ENCODE measurements at regions not wholly inside any gene's neighbourhood (a gene's known extent, or its start where the extent isn't known, plus 50 kb on each side); places are given as distances from the start of the nearest gene placed in this dataset.

GRCh38 chr9:758146-758545 lies 83.4 kb upstream of the DMRT1 start:
- 45% methylated on average over 5 of the region's 5 CpGs for WGBS (ENCODE audit: insufficient coverage, insufficient replicate concordance, low lambda C conversion rate, missing lambda C conversion rate)
- ChIA-PET CTCF (interaction anchor here (1.1 kb wide), 1 partner anchor 10 kb away, joined by 3 read pairs; no protein-coding TSS in a partner anchor), POLR2A (no interaction called here), RAD21 (ENCODE audit: unreplicated experiment) (no interaction called here), SMC1A (ENCODE audit: uncharacterized antibody, unreplicated experiment) (no interaction called here)
- H3K4me2 ChIP-seq (ENCODE audit: control insufficient read depth, insufficient read depth) = no peak overlapping the region
- intact Hi-C loops (cut with micrococcal nuclease; ENCODE audit: unreplicated experiment) = loop anchor here (5.0 kb wide), 1 partner anchor 131 kb away; no protein-coding TSS in a partner anchor
- H3K36me3 ChIP-seq (ENCODE audit: control insufficient read depth in 2 of 2, insufficient read depth in 2 of 2, low read length in 1 of 2) = no peaks in the 10 kb centered on the region
- H3K4me1 ChIP-seq (ENCODE audit: control insufficient read depth, insufficient read depth, low read length) = peaks cover 5% of the 10 kb centered on the region; the same call in 1 of the 2 replicates
- DNase-seq (ENCODE audit: low read depth, low spot score) = no peak
- H3K4me3 ChIP-seq = no peak overlapping the region
- no peaks in the 10 kb centered on the region for H4K20me1 ChIP-seq (ENCODE audit: control insufficient read depth, insufficient read depth)
- no peaks in the 10 kb centered on the region; a peak in 2 of 4 replicates for H3K27me3 ChIP-seq (replicated peaks in 1 of 2; ENCODE audit: control insufficient read depth in 2 of 2, insufficient read depth in 2 of 2, low read length in 1 of 2)
- ATAC-seq = no peak
- H3K27ac ChIP-seq (ENCODE audit: control insufficient read depth, insufficient read depth) = no peak overlapping the region
- BruUV-seq (replicated peaks) = no TSS peak
- H3K9me3 ChIP-seq (replicated peaks; ENCODE audit: control insufficient read depth, insufficient read depth, low read length) = no peaks in the 10 kb centered on the region
- no peak for FAIRE-seq
- no peaks in the 10 kb centered on the region for H3K79me2 ChIP-seq (ENCODE audit: control insufficient read depth, insufficient read depth, low read length)
- H3K9ac ChIP-seq (ENCODE audit: control insufficient read depth, insufficient read depth, low read length) = no peak overlapping the region
- in situ Hi-C loops (cut with MboI) = no loop called here
- H2AFZ ChIP-seq (ENCODE audit: control insufficient read depth, low read depth, low read length) = no peak overlapping the region
- TF ChIP-seq CHD2 (IDR thresholded peaks at IDR 0.05; ENCODE audit: borderline replicate concordance, low read depth, low read length) (no peak), MEF2B (IDR thresholded peaks at IDR 0.05; ENCODE audit: partially characterized antibody, poor library complexity, severe bottlenecking) (no peak), CUX1 (IDR thresholded peaks at IDR 0.05; ENCODE audit: insufficient replicate concordance, low read depth, low read length) (no peak)

Measured in GM12878 (cell line).